Fibroblast of pulmonary artery (primary cell): ENCODE measurements at regions not wholly inside any gene's neighbourhood (a gene's known extent, or its start where the extent isn't known, plus 50 kb on each side); places are given as distances from the start of the nearest gene placed in this dataset.

Experiments used
- DNase-seq: peaks from one replicate; pipeline ENCODE4 v3.0.0-alpha.2; 2010; ENCODE audit warnings: low read depth
- H3K4me3 ChIP-seq: replicated peaks from 2 replicates; pipeline ENCODE4 v1.5.1; 2011; ENCODE audit warnings: low read depth, mild to moderate bottlenecking, control low read depth, low read length, moderate library complexity
- CTCF ChIP-seq: IDR thresholded peaks from 2 replicates; pipeline ENCODE4 v1.5.1; 2011; ENCODE audit warnings: mild to moderate bottlenecking, control low read depth, low read length, inconsistent platforms; ENCODE audit errors: missing control alignments

DNA sequence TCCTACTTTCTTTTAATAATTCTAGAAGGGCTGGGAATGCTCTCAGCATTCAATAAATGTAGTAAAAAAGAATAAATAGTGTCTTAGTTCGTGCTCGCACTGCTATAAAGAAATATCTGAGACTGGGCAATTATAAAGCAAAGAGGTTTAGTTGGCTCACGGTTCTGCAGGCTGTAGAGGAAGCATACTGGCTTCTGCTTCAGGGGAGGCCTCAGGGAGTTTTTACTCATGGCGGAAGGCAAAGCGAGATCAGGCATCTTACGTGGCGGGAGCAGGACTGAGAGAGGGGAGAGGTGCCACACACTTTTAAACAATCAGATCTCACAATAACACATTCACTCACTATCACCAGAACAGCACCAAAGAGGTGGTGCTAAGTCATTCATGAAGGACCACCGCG, 103.0 kb upstream of the UBE2E2 start:
- no peak overlapping the region for H3K4me3 ChIP-seq
- no peak for TF ChIP-seq CTCF
- no peak for DNase-seq

GRCh38 chr3:23103764-23104163, 99.4 kb upstream of the UBE2E2 start:
- H3K4me3 ChIP-seq: no peak overlapping the region
- no peak for DNase-seq
- no peak for TF ChIP-seq CTCF

- DNase-seq: no peak
- no peak overlapping the region for H3K4me3 ChIP-seq
- no peak for TF ChIP-seq CTCF
Measured at GRCh38 chr3:23105048-23105447, 98.1 kb upstream of the UBE2E2 start.

DNA sequence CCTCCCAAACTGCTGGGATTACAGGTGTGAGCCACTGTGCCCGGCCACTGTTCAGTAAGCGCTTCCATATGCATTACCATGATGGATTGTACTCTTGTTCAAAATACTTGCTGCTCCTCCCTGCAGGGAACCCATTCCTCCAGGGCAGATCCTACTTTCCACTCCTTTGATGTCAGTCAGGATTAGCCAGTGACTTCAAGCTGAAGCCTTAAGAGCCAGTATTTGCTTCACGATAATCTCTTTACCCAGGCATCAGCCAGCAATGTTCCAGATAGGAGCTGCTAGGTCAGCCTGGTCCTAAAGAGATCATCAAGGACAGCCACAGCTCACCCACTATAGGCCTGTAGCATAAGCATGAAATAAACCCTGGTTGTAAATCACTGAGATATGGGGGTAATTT, 96.5 kb upstream of the UBE2E2 start:
- DNase-seq: no peak
- H3K4me3 ChIP-seq: no peak overlapping the region
- TF ChIP-seq CTCF: no peak

DNA sequence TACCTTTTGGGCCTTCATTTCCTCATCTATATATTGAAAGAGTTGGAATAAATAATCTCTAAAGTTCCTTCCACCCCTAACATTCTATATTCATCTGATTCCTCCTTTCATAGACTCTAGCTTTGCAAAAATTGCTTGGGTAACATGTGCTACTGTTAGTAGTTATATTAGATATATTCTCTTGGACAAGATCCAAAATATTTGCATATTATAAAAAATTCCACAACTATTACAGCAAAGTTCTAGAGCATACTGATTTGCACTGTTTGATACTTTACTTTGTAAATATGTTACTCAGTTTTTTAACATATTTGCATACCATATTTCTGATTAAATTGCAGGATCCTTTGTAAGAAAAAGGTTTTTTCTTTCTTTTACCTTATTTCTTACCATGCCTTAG, 95.9 kb upstream of the UBE2E2 start:
- no peak for DNase-seq
- H3K4me3 ChIP-seq: no peak overlapping the region

GRCh38 chr3:23108451-23109057, 94.6 kb upstream of the UBE2E2 start:
- TF ChIP-seq CTCF: no peak
- no peak for DNase-seq
- H3K4me3 ChIP-seq: no peak overlapping the region

More for the DNA sequence above, 95.9 kb upstream of the UBE2E2 start:
- no peak for TF ChIP-seq CTCF

DNA sequence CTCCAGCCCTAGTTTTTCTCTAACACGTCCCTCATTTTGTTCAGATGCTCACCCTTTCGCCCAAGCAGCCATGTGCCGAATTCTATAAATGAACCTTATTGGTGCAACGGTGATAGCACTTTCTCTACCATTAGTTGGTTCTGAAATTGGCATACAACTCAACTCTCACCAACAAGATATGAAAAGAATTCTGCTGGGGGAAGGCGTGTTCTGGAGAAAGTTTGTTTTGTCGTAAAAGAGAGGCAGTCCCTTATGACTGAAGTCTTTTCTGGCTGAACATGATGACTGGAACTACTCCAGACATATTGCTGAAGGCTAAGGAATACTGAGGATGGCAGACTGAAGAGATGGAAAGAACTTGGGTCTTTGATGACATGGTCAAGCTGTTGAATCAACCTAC, 91.8 kb upstream of the UBE2E2 start:
- DNase-seq: no peak
- TF ChIP-seq CTCF: no peak
- H3K4me3 ChIP-seq: no peak overlapping the region
